GM19023 (cell line): ENCODE measurements at regions not wholly inside any gene's neighbourhood (a gene's known extent, or its start where the extent isn't known, plus 50 kb on each side); places are given as distances from the start of the nearest gene placed in this dataset.

Experiments used
- ATAC-seq: cut with Tn5 transposase; IDR thresholded peaks from one replicate; pipeline ENCODE4 v1.9.1; 2021; ENCODE audit warnings: mild to moderate bottlenecking, moderate library complexity; ENCODE audit not compliant: unreplicated experiment

DNA sequence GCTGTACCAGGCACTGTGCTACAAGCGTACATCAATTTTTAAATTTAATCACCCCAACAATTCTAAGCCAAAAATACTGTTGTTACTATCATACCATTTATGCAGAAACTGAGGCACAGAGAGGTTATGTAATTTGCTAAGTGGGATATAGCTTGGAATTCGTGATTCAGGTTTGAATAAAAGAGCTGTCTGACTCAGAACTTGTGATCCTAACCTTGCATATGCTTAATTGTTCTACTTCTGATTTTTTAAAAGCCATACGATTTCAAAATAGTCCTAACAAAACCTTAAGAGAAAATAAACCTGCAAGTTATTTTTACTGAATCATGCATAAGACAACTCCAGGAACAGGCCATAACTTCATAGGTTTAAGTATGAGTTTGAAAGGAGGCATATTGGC is 498.0 kb upstream of the CFAP20DC start:
- no peak for ATAC-seq

DNA sequence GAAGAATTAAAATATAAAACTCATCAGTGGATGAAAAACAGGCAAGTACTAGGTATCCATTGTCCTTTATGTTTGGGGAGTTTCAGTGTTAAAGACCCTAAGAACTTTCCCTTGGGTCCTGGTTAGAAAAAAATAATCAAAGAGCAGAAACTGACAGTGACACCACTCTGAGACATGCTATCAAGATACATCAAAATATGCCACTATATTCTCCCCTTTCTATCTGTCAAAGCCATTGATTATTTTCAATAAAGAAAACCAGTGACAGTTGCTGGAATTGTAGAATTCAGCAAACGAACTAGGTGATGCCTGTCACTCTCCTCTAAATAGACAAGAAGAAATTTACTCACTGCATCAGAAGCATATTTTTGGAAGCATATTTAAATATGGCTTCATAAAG is 496.7 kb upstream of the CFAP20DC start:
- no peak for ATAC-seq

DNA sequence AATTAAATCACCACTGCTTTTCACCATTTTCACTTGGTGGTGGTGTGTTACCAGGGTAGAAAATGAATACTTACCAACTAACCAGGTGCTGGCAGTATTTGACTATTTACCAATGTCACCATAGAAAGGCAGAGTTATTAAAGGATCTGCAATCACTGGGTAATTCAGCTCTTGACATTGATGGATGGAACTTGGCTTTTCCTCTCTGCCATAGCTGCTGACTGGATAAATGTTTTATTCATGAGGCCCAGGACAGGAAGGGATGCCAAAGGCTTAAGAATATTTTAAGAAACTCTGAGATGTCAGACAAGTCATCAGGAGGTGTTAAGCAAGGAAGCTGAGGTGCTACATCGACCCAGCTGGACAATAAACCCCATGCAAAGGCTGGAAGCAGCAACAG is 495.5 kb upstream of the CFAP20DC start:
- no peak for ATAC-seq

DNA sequence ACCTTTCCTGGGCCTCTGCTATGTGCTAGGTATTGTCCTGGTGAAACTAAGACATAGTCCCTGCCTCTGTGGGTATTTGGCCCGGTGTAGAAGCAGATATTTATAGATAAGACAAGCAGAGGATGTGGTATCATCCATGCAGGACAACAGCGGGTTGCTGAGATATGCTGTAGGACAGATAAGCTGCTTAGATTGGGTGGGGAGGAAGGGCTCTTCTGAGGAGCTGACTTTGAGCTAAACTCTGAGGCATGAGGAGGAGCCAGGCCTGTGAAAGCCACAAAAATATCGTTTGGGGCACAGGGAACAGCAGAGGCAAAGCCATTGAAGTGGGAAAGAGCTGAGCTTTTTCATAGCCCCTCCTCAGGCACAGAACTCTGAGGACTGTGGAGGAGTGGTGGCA is 492.5 kb upstream of the CFAP20DC start:
- ATAC-seq = no peak

DNA sequence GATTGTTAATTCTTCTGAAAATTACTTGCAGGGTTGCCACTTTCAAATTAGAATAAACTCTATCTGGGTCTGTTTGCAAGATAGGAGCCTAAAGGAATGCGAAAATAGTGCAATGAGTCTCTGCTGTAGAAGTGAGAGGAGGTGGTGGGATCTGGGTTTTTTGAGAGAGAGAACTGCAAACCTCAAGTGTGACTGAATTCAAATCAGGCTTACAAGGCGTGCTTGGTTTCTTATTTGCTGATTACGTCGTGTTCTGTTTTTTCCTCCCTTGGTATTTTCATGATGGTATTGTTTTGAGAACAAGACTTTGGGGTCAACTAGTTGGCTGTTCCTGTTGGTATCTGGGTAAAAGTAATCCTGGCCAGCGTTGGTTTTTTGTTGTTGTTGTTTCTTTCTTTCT is 490.9 kb upstream of the CFAP20DC start:
- ATAC-seq = peak; percentile 89

DNA sequence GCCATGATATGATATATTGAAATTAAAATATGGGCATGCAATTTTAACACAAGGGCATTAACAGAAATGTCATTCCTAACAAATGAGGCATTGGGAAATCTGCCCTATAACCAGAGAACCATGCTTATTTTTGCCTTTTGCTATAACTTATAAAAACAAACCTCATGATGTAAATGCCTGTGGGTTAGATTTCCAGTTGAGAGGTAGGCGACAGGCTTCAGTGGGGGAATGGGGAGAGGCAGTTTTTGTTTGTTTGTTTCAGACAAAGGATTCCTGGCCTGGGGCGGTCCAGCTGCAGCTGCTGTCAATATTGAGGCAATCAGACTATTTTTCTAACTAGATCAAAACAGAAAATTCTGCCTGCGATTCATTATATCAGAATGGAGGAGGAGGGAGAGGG is 490.4 kb upstream of the CFAP20DC start:
- ATAC-seq = no peak

DNA sequence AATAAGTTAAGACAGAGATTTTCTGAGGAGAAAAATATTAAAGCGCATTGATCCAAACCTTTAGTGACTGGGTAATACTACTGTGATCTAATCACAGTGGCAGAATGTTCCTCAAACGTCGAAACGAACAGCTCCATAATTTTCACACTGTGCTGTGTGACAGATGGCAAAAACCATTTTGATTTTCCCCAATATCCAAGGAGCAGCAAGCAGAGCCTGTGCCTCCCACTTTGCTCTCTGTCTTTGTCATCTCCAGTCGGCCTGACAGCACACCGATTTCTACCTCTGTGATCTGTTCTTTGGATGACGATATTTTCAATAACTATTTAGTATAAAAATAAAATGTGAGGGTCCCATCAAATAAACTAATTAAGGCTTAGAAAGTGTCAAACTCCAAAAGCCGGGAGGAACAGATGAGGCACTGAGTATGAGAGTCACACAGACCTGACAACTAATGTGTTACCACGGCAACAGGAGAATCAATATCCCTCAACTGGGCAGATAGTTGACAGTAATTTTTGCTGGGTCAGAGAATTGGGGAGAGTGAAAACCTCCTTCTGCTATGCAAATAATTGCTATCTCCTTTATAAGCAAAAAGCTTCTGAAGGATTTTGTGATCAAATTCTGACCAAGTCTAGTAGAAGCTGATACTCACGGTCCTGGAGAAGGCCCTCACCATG is 489.1 kb upstream of the CFAP20DC start:
- ATAC-seq = no peak

DNA sequence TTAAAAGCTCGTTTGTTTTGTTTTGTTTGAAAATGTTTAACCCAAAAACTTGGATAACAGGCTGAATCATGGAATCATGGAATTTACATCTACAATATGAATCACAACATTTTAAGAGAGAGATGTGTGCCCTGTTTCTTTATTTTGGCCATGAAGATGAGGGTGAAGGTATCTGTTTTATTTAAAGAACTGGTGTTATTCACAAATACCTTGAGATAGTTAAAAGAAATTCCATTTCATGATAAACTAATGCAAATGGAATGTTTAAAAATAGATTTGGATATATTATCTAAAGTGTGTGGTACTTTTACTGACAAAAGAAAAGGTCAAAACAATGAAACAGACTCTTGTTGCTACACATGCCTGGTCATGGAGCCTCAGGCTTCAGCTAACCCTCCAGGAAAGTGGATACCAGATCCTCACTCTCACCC is 486.0 kb upstream of the CFAP20DC start:
- ATAC-seq = no peak

DNA sequence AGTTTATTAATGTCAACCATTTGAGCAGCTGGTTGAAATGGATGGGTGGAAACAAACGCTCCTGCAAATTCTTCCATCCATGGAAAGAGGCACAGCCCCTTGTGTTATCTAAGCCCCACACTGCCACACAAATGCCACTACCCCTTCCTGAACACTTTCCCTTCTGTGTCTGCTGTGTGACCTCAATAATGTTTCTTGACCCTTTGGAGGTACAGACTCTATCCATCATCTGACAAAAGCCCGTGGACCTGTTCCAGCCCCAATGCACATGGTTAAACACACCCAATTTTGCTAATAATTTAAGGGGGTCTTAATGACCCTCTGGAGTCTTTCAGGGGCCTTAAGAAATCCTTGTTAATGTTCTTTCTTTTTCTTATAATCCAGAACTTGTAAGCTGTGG is 482.2 kb upstream of the CFAP20DC start:
- ATAC-seq = no peak

DNA sequence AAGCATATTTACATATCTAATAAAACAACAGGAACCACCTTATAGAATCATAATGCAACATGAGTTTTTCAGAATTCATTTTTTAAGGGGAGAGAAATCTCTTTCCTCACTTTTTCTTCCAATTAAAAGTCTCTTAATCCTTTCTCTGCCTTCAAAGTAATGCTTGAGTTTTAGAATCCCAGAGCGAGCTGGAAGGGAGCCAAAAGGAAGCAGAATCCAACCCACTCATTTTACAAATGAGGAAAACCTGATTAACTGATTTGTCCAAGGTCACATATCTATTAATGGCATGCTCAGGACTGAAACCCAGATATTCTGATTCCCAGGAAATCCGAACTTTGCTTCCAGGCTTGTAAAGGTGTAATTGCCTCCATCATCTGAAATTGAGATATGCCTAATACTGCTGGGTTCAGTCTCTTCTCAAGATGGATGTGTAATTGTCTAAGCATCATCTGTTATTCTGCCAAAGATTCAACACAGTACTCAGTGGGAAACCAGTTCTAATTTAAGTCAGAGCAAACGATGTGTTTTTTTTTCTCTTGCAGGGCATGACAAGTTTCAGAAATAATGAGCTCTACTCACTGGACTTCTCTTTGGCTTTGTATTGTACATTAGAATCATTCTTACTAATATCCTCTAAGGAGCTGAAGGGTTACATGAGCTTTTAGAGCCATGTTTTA is 481.4 kb upstream of the CFAP20DC start:
- ATAC-seq = no peak

DNA sequence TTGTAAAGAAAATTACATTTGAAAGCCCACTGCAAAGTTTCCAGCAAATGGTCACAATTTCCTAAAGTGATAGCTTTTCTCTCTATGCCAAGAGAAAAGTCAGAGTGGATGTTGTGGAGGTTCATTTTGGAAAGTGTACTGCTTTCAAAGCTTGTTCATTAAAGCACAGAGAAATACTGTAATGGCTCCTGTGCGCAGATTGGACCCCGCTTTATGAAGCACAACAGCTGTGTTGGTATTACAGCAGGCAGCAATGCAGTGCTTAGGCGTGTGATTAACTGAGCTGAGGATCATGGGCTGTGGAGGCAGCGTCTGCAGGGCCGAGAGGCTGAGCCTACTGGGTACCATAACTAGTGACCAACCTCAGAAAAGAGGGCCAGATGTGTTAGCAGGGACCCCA is 478.4 kb upstream of the CFAP20DC start:
- ATAC-seq = no peak

DNA sequence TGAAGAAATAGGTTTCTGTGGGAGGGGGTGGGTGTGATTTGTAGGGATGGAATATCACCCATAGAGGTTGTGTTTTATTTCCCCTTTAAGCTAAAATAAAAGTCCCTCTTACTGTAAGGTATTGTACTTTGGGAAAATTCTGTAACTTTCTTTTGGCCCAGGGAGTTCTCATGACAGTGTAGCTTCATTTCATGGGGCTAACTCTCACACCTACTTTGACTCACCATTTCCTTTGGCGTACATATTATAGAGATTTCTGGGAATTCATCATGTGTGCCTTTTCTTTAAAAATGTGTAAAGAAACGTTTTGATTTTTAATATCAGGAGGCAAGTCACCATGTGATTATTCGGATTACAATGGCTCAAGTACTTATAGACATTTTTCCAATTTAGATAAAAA is 477.7 kb upstream of the CFAP20DC start:
- ATAC-seq = no peak

DNA sequence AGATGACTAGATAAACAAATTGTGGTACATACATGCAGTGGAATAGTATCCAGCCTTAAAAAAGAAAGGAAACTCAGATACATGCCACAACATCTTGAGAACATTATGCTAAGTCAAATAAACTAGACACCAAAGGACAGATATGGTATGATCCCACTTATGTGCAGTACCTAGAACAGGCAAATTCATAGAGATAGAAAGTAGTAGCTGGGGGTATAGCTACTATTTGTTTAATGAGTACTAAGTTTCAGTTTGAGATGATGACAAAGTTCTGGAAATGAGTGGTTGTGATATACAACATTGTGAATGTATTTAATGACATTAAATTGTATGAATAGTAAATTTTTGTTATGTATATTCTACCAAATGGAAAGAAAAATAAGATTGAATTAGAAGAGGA is 477.2 kb upstream of the CFAP20DC start:
- ATAC-seq = no peak

DNA sequence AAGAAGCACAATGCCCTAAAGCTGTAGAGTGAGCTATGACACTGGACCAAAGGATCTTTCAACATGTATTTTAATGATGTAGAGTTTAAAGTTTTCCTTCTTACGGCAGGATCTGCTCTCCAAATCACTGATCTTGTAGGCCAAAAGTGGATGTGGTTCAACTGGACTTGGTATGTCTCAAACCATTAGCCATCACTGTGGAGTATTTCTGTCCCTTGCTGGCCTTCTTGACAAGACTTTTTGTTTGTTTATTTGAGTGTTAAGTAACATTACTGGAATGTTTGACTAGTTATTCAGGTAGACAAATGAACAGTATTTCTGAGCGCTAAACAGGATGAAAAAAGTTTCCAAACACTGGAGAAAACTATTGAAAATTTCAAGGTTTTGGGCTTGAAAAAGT is 472.7 kb upstream of the CFAP20DC start:
- no peak for ATAC-seq

DNA sequence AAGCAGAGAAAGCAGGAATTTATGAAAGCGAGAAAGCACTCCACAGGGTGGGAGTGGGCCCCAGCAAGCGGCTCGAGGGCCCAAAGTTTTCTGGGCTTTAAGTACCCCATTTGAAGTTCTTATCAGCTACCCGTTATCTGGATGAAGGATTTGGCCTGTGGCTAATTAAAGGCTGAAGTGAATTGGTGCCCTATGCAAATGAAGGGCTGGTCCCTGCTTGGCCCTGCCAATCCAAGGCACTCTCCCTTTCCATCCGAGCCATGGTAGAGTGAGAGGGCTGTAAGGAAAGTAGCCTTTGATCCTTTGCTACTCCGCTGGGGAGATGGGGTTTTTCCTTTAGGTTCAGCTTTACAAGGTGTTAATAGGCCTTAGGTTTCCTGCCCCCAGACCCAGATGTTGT is 469.3 kb upstream of the CFAP20DC start:
- ATAC-seq = no peak

DNA sequence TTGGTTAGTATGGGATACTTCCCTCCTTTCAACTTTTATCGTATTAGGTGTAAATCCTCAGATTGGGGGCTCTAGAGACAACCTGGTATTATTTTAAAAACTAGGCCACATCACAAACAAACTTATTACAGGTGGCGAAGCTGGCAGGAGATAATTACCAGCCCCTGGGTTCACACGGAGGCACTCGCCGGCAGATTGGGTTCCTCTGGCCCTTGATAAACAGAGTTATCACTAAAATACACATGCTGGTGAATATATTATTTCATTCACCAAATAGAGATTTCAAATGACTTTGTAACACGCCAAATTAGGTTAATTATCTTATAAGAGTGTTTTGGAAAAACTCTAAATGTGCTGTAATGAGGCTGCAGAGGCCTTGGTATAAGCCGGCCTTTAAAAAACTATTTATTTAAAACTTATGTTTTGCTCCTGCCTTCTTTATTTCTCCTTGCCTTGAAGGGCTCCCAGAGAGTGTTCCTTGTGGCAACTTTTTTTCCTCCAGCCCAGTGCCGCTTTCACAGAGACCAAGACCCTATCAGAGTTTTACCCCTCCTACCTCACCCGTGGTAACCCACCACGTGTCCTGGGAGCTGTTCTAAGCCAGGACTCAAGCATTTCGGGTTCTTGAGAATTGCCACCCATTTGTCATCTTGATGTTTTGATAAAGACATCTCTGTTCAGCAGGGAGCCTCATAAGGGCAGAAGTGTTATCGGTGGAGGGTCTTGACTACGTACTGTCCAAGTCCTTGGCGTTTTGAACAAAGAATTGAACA is 468.6 kb upstream of the CFAP20DC start:
- ATAC-seq = no peak

DNA sequence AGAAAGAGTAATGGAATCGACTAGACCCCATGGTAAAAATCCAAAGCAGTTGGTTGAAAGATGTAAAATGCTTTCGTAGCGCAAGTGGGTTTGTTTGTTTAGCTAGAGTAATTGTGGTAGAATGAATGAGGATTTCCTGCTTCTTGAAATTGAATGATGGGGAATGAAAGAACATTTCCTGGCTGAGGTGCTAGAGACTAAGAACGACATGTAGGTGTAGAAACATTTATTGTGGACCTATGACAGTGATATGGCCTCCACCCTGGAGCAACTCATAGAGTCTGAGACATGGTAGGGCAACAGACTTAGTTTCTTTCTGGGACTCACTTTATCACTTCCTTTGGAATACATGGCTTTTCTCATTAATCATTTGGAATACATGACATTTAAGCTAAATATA is 467.6 kb upstream of the CFAP20DC start:
- ATAC-seq = no peak

DNA sequence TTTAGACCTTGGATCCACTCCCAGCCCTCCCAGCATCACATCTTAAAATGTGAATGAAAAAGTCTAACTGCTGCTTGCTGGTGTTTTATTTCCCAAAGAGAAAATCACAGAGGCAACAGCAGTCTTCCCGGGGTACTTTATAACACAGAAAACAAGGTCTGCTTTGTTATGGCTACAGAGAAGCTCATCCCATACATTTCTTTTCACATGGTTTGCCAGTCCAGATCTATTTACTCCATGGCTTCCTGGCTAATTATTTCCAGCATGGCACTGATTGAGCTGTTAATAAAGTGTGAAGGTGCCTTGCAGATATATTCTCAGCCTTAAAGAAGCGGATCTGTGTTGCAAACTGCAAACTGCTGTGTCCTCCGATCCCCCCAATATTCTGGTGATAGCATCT is 466.1 kb upstream of the CFAP20DC start:
- no peak for ATAC-seq

DNA sequence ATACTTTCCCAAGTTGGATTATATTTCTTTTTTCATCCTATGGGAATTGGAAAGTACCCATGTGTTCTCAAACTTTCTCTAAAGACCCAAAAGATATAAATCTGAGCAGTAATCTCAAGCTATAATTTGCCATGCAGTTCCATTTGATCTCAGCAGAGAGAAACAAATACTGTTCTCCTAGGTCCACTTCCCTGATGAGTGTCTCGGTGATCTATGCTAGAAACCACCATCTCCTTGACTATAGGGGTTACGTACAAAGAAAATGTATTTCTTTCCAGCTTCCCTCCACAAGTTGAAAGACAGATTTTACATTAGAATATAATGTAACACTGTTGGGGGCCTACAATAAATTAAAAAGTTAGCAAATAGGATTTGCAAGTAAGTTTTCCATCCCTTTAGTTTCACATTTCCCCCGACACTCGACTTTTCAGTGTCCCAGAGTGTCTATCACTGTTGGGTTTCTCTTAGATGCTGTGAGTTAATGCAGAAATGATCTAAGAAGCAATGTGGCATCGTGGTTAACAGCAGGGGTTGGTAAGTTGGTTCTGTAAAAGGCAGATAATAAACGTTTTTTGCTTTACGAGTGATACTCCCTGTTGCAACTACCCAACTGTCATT is 465.1 kb upstream of the CFAP20DC start:
- ATAC-seq = no peak

DNA sequence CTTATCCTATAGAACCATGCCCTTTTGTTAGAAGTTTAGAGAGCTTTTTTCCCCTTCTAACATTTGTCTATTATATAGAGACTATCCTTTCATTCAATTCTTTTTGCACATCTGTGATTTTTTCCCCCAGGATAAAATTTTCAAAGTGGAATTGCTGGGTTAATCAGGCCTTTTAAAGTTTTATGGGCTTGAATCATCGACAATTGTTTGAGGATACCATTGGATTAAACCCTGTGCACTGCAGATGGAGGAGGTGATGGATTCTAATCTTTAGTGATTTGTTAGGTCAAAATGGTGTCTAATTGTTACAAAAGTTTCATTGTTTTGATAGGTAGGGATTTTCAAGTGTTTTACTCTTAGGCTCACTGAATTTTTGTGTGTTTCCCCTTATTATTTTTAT is 463.7 kb upstream of the CFAP20DC start:
- no peak for ATAC-seq

DNA sequence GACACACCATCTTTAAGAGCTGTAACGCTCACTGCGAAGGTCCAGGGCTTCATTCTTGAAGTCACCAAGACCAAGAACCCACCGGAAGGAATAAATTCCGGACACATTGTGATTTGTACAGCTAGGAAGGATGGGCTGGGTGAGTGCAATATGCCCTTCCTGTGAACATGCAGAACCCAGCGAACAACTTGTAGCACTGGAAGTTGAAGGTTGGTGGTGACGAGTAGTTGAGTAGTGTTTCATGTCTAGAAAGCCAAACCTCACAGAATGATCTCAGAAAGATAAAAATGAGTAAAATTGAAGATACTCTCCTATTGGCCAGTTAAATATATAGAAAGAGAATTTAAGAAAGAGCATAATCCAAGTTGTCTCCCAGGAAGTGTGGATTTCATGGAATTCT is 462.2 kb upstream of the CFAP20DC start:
- no peak for ATAC-seq

DNA sequence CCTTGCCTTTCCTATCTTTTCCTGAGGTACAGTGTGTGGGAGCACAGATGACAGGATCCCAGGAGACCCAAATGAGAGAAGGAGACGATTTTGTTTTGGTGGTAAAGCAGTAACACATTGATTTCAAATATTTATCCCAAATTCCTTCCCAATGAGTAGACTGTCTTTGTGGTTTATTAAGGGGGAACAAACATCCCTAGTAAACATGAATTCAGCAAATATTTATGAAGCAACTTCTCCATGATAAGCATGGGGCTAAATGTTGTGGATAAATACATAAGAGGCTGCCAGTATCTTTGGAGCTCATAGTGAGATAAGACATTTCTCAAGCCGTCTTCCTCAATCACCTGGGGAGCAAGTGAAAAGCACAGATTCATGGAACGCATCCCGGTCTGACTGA is 460.8 kb upstream of the CFAP20DC start:
- no peak for ATAC-seq
